ENCODE measurements at regions not wholly inside any gene's neighbourhood (a gene's known extent, or its start where the extent isn't known, plus 50 kb on each side); places are given as distances from the start of the nearest gene placed in this dataset.
A peak's percentile ranks its signal among the peaks of the same experiment; 100 is the strongest.

GRCh38 chr5:68436686-68437520 is 221.3 kb downstream of the PIK3R1 start:
- Histone ChIP-seq H3K4me3 (replicated peaks in 1 of 3; ENCODE audit: low read depth in 2 of 3, low read length in 3 of 3) (no peak overlapping the region), H3K27ac (ENCODE audit: low read depth in 1 of 2, low read length in 2 of 2) (peak overlapping the region in 1 of 2 donors; percentile 99), H3K27me3 (ENCODE audit: control insufficient read depth in 2 of 2, insufficient read depth in 2 of 2, low read length in 2 of 2) (no peaks in the 10 kb centered on the region), H4K20me1 (ENCODE audit: insufficient read depth, low read length) (no peaks in the 10 kb centered on the region), H3K9ac (ENCODE audit: insufficient read depth, low read length, poor library complexity, severe bottlenecking) (no peak overlapping the region), H3K4me1 (ENCODE audit: control insufficient read depth in 1 of 2, insufficient read depth in 2 of 2, low read length in 2 of 2) (peaks cover 41 to 43% of the 10 kb centered on the region in 2 donors), H3K79me2 (ENCODE audit: insufficient read depth, low read length) (no peaks in the 10 kb centered on the region), H3K9me3 (replicated peaks in 1 of 2; ENCODE audit: control insufficient read depth in 1 of 2, insufficient read depth in 1 of 2, low read length in 2 of 2) (no peaks in the 10 kb centered on the region), H3K36me3 (replicated peaks in 1 of 2; ENCODE audit: control insufficient read depth in 1 of 2, insufficient read depth in 2 of 2, low read length in 2 of 2) (no peaks in the 10 kb centered on the region), H3K4me2 (replicated peaks; ENCODE audit: extremely low read depth, low read length, poor library complexity, severe bottlenecking) (no peak overlapping the region), H2AFZ (ENCODE audit: insufficient read depth, low read depth, low read length, poor library complexity, severe bottlenecking) (no peak overlapping the region)
- intact Hi-C loops (cut with micrococcal nuclease): no loop called here
- DNase-seq: no peak
- H3K4me3 Mint-ChIP-seq: no peak overlapping the region
- WGBS (ENCODE audit: insufficient coverage): 100% methylated on average over 2 of the region's 3 CpGs
- H3K4me1 Mint-ChIP-seq: peaks cover 51% of the 10 kb centered on the region
- peaks cover 0 to 3% (median 0%) of the 10 kb centered on the region in 3 donors for H3K27me3 Mint-ChIP-seq (ENCODE audit: low read depth in 3 of 3)
- peak overlapping the region in 2 of 7 donors; percentile 32 to 67 for H3K27ac Mint-ChIP-seq
- TF ChIP-seq, protein P1, sequence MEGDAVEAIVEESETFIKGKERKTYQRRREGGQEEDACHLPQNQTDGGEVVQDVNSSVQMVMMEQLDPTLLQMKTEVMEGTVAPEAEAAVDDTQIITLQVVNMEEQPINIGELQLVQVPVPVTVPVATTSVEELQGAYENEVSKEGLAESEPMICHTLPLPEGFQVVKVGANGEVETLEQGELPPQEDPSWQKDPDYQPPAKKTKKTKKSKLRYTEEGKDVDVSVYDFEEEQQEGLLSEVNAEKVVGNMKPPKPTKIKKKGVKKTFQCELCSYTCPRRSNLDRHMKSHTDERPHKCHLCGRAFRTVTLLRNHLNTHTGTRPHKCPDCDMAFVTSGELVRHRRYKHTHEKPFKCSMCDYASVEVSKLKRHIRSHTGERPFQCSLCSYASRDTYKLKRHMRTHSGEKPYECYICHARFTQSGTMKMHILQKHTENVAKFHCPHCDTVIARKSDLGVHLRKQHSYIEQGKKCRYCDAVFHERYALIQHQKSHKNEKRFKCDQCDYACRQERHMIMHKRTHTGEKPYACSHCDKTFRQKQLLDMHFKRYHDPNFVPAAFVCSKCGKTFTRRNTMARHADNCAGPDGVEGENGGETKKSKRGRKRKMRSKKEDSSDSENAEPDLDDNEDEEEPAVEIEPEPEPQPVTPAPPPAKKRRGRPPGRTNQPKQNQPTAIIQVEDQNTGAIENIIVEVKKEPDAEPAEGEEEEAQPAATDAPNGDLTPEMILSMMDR (IDR thresholded peaks at IDR 0.05): no peak
- peaks cover 0 to 3% of the 10 kb centered on the region in 2 donors for H3K36me3 Mint-ChIP-seq
- H3K9me3 Mint-ChIP-seq: peaks cover 0 to 3% (median 0%) of the 10 kb centered on the region in 7 donors

GRCh38 chr5:68438876-68439275 is 223.3 kb downstream of the PIK3R1 start:
- TF ChIP-seq, protein P1 (IDR thresholded peaks at IDR 0.05): no peak
- Mint-ChIP-seq H3K4me3 (no peak overlapping the region), H3K4me1 (peaks cover 37% of the 10 kb centered on the region), H3K9me3 (peaks cover 0 to 3% (median 0%) of the 10 kb centered on the region in 7 donors), H3K27ac (no peak overlapping the region), H3K27me3 (ENCODE audit: low read depth in 3 of 3) (peaks cover 0 to 3% (median 0%) of the 10 kb centered on the region in 3 donors), H3K36me3 (peaks cover 0 to 3% of the 10 kb centered on the region in 2 donors)
- DNase-seq: no peak
- Histone ChIP-seq H2AFZ (ENCODE audit: insufficient read depth, low read depth, low read length, poor library complexity, severe bottlenecking) (no peak overlapping the region), H3K27me3 (ENCODE audit: control insufficient read depth in 2 of 2, insufficient read depth in 2 of 2, low read length in 2 of 2) (no peaks in the 10 kb centered on the region), H3K9ac (ENCODE audit: insufficient read depth, low read length, poor library complexity, severe bottlenecking) (no peak overlapping the region), H4K20me1 (ENCODE audit: insufficient read depth, low read length) (no peaks in the 10 kb centered on the region), H3K9me3 (replicated peaks in 1 of 2; ENCODE audit: control insufficient read depth in 1 of 2, insufficient read depth in 1 of 2, low read length in 2 of 2) (no peaks in the 10 kb centered on the region), H3K4me2 (replicated peaks; ENCODE audit: extremely low read depth, low read length, poor library complexity, severe bottlenecking) (no peak overlapping the region), H3K79me2 (ENCODE audit: insufficient read depth, low read length) (no peaks in the 10 kb centered on the region), H3K4me1 (ENCODE audit: control insufficient read depth in 1 of 2, insufficient read depth in 2 of 2, low read length in 2 of 2) (peaks cover 28 to 29% of the 10 kb centered on the region in 2 donors), H3K4me3 (replicated peaks in 1 of 3; ENCODE audit: low read depth in 2 of 3, low read length in 3 of 3) (no peak overlapping the region), H3K27ac (ENCODE audit: low read depth in 1 of 2, low read length in 2 of 2) (no peak overlapping the region), H3K36me3 (replicated peaks in 1 of 2; ENCODE audit: control insufficient read depth in 1 of 2, insufficient read depth in 2 of 2, low read length in 2 of 2) (no peaks in the 10 kb centered on the region)
- 50% methylated on average over 1 of the region's 1 CpG for WGBS (ENCODE audit: insufficient coverage)
- intact Hi-C loops (cut with micrococcal nuclease): no loop called here

Measured in CD14-positive monocyte (primary cell).